HG03342 (cell line): ENCODE measurements at regions not wholly inside any gene's neighbourhood (a gene's known extent, or its start where the extent isn't known, plus 50 kb on each side); places are given as distances from the start of the nearest gene placed in this dataset.
A peak's percentile ranks its signal among the peaks of the same experiment; 100 is the strongest.

Experiments used
- ATAC-seq: cut with Tn5 transposase; IDR thresholded peaks from one replicate; pipeline ENCODE4 v1.9.1; 2021; ENCODE audit warnings: mild to moderate bottlenecking, moderate library complexity; ENCODE audit not compliant: unreplicated experiment

DNA sequence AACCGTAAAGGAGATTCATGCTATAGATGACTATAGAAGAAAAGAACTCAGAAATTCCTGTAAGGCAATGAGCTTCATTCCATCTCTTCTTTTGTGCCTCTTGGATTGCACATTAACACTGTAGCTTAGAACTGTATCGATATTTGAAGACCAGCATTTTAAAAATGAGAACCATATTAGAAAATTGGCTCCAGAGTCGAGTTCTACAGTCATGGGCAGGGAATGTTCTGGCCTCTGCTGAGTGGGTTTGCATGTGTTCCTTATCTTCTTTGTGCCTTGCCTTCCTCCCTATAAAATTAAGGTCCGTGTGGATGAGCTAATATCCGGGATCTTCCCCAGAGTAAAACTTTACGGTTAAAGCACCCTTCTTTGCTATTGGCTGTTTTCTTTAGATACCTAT is 77.4 kb upstream of the PLCL2 start:
- ATAC-seq = no peak

DNA sequence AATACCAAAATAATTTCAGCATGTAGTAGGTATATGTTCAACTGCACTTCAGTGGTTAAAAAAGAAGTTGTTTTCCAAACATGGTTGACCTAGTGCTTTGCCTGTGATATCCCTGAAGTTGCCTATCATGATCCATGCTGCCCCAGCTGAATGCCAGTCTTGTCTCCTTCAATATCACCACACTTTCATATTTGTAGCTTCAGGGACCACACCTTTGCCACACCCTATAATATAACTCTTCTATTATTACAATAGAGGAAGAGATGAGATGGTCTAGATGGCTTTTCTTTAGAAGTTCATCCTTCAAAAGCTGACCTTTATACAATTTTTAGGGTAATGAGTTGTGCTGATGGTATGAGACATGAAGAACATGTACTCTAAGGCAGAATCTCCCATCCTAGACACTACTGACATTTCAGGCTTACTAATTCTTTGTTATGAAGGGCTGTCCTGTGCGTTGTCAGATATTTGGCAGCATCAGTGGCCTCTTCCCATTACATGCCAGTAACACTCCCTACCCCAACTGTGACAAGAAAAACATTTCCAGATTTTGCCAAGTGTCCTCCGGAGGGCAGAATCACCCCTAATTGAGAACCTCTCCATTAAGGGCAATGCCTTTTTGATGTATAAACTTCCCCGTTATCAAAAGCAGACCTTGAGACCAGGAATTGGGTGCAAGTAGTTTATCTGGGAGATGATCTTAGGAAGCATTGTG is 76.2 kb upstream of the PLCL2 start:
- ATAC-seq = no peak

DNA sequence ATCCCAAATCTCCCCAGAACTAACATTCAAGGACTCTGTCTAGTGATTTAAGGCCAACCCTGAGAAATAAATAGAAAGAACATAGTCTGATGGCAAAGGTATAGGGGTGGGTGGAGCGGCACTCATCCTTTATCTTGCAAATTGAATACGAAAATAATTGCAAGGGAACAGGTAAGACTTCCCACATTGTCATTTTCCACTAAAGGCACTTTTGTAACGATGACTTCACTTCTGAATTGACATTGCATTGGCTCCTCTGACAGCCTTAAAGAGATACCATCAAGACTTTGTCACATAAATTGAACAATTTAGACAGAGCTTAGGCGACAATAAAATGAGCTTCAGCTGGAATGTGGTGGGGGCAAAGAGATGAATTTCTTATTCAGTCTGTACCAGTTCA is 75.3 kb upstream of the PLCL2 start:
- ATAC-seq = no peak

DNA sequence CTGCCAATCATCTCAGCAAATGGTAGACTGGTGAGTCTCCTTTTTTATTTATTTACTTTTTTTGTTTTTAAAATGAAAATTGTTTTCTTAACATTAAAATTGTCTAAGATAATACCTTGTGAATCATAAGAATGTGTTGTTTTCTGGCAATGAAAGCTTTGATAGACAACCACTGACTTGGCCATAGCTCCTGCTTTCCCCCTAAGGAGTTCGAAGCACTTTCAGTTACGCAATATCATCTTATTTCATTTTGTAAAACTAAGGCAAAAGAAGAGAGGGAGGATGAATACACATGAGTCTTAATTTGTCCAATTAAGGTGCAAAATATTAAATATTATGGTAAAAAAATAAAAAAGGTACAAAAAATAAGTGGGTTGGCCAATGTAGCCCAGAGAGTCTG is 74.8 kb upstream of the PLCL2 start:
- no peak for ATAC-seq

DNA sequence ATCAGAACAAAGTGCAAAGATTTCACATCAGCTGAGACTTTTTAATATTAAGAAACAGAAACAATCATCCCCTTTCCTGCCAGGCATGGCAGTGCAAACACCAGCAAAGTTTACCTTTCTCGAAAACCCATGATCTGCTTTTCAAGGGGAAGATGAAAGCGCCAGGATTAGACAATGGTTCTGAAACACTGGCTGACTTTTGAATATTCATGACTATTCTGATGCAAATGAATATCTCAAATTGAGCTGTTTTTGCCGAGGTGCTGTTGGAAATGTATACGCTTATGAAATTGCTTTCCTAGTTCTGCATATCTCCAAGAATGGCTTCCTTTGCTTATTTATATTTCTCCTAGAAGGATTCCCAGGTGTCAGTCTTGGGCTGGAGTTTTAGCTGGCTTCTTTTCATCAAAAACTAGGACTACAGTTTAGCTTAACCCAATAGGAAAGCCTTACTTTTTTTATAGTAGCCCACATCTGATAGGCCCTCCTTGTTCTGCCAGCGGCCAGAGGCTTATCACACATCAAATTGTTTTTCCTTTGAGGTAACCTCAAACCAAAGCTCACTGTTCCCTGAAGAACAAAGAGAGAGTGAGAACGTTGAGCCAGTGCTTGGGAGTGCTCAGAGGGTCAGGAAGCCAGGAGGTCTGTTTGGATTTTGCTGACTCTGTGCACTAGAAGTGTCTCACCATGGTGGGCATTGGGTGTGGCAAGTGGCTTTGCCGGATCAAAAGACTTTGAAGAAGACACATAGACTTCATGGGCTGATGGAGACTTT is 74.0 kb upstream of the PLCL2 start:
- ATAC-seq = no peak

DNA sequence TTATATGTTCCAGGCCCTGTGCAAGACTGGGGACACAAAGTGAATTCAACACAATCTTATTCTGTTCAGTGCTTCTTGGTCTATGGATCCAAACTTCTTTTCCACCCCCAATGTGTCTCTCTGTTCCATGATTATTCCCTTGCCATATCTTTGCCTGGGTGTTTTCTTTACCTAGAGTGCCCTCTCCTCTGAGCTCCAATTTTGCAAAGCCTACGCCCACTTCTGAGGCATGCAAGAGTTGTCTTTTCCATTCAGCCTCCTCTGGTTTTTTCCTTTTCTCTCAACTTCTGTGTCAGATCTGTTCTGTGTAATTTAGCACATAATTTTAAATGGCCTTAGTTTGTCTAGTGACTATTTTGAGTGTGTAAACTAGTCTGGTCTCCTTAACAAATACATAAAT is 72.8 kb upstream of the PLCL2 start:
- ATAC-seq = no peak

DNA sequence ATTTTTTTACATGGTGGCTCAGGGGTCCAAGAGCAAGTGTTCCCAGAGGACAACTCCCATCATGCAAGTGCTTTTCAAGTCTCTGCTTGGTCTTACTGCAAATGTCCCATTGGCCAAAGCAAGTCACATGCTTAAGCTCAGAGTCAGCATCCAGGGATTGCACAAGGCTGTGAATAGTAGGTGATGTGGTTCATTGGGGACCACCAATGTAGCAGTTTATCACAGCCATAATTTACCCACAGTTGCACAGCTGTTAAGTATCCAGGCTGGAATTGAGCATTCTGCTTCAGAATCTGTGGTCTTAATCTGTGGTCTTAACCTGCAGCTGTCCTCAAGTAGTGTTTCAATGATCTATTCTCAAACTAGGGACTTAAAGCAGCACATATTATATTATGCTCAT is 71.4 kb upstream of the PLCL2 start:
- ATAC-seq = no peak

DNA sequence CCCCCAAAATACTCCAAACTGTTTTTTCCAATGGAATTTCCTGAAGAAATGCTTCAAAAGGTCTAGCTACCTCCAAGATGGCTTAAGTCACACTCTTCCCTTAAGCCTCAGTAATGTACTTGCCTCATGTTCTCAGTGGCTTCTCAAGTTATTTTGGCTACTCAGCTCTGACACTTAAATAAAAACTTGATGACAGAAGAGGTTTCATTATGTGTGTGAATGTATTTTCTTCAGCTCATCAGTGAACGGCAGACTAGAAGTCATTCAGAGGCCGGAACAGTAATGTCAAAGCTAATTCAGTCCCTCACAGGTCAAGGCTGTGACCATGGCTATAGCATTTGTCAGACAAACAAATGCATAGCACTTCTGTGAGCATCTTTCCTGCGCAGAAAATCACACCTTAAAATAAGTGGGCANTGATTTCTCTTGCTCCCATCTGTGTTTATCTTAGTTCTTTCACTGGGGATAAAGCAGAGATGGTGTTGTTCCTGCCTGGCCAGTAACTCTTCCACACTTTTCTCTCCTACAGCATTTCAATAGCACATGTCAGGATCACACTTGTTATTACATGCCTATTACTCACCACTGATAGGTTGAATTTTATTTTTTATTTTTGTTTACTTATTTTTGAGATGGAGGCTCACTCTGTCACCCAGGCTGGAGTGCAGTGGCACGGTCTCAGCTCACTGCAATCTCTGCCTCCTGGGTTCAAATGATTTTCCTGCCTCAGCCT is 68.5 kb upstream of the PLCL2 start:
- ATAC-seq = peak; percentile 82

DNA sequence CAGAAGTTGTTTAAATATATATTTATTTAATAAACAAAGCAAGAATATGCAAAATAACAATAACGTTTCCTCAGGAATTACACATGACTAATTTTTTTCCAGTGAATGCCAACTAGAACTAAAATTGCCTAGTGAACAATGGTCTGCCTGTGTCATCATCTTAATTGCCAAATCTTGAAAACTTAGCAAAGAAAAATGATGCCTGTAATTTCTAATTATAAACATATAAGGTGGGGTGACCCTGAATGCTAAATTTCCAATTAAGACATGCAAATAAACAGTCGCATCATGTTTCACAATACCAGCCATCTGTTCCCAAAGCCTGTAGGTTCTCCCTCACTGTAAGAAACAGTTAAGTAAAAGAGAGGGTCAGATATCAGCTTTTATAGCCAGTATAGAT is 67.6 kb upstream of the PLCL2 start:
- ATAC-seq = no peak

DNA sequence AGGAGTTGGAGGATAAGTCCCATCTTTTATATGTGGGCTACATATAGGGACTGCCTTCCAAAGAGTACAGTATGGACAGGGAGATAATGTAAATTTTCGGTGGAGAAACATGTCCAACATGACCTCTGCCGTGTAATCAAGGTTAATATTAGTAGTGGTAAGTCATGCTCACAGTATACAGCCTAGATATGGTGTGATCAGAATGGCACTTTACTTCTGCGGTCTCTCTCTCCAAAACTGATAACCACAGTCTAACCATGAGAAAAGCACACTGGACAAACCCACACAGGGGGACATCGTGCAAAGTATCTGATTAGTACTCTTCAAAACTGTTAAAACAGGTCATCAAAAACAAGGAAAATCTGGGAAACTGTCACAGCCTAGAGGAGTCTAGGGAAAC is 66.6 kb upstream of the PLCL2 start:
- ATAC-seq = no peak

DNA sequence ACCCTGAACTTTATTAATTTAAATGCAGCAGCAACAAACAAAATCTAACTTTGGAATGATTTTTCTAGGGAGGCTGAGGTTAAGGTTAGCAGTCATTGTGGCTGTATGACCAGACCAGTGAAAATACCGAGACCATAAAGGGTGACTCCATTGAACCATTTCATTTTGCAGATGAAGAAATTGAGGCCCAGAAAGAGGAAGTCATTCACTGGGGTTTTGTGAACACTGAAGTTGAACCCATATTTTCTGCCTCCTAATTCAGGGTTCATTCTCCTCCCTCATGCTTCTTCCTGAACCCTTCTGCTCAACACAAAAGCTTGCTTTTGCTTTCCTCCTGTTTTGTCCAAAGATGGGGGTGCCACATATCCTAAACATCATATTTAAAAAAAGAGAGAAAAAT is 65.8 kb upstream of the PLCL2 start:
- ATAC-seq = no peak

DNA sequence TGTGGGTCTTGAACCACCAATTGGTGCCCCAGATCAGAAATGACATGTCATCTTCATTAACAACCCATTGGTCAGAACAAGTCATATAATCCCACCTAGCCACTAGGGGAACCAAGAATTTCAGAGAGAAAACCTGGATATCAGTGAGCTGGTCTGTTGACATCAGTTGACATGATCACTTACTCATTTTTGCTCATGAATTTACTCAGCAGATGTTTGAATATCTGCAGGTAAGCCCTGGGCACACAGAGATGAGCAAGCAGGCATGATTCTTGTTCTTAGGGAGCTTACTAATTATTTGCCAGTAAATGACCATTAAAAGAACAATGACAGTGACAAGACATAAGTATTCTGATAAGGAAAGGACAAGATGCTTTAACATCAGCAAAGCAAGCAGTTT is 64.3 kb upstream of the PLCL2 start:
- ATAC-seq = no peak

DNA sequence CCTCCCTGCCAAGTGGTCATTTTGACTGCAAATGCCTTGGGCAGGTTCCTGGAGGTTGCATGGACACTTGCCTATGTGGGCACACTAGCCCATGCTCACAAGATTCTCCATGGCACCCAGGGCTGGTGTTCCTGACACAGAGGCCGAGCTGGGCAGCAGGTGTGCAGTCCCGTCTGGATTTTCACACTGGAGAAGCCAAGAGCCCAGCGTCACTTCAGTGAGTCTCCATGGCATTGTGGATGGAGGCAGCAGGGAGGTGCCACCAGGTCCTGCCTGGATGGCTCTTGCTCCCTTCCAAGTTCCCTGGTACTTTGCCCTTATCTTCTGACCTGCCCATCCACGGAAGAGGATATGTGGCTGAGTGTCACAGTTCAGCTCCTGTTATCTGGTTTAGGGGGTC is 63.7 kb upstream of the PLCL2 start:
- ATAC-seq = no peak

DNA sequence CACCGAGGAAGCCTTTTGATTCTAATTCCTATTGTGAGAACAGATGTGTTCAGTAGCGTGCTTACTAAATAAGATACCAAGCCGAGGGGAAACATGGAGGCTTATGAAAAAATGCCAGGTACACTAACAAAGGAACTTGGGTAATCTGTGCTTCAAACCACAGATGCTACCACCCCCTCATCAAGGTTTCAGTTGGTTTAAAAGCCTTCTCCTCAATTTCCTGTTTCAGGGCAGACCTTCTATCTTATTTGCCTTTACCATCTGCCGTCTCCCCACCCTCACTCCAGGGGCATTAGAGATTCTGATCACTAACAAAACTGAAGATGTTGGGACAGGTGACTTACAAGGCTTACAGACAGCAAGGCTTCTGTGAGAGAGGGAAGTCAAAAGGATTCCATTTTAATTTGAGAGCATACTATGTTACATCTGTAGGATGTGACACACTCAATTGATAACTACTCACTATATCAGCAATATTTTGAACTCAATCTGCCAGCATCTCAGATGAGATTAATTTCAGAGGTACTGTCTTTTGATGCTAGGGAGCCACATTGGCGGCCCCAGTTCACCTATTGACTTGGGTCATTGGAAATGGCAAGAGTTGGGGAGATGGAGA is 60.6 kb upstream of the PLCL2 start:
- peak; percentile 65 for ATAC-seq

DNA sequence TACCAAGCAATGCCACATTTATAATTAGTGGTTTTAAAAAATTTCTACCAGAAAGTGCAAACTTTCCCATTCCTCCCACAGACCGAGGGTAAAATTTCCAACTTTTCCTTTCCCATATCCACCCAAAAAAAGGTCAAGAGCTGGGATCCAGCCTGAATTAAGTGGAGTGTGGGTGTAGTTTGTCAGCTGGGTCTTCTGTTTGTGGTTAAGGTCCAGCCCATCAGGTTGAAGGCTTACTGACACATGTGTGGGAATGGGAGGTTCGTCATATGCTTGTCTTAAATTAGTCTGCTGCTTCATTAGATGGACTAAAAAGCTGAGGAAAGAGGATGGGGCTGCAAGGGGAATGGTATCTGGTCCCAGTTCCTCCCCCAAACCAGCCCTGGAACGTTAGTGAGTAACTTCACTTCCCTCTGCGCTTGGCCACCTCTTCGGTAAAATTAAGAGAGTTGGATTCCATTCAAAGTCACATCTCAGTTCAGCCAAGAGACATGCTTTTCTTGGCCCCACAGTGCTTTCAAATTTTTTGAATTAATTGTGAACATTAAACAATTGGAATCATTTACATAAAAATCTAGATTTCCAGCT is 59.0 kb upstream of the PLCL2 start:
- no peak for ATAC-seq

DNA sequence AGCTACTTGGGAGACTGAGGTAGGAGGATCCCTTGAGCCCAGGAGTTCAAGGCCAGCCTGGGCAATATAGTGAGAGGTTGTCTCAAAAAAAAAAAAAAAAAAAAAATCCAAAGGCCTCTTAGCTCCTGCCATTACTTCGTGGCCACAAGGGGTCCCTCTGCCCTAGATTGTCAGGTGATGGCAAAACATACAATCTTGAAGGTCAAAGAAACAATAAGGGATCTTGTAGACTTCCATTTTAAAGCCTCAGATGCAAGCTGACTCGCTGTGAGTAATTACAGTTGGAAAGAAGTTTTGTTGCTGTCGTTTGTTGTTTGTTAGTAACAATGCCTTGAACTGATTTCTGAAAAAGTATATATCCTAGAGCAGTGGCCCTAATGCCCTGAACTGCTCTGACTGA is 55.9 kb upstream of the PLCL2 start:
- ATAC-seq = peak; percentile 46

DNA sequence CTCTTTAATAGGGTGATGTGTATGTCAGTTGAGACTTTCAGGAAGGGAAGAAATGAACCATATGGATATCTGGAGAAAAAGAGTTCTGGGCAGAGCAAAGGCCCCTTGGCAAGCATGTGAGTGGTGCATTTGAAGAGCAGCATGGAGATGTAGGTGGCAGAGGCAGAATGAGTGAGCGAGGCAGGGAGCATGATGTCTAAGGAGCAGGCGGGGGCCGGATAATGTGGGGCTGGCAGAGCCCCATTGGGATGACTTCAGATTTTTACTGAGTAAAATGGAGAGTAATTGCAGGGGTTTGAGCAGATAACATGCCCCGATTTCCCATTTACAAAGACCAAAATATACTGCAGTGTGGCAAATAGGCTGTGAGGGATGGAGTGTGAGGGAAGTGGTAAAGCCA is 52.9 kb upstream of the PLCL2 start:
- ATAC-seq = no peak

DNA sequence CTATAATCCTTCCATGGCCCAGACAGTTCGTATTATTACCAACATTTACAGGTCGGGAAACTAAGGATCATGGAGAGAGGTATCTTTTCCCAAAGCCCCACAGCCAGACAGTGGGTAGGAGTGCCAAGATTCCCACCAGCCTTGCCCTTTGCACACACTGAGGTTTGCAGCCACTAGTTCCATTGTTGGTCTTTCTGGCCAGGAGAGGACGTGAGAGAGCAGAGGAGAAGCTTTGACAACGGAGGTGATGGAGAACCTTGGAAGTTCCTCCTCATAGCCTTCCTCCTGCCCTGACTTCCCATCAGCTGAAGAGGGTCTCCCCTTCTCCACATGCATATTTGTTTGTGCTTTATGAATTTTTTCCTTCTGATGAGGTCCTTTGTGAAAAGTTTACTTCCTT is 50.5 kb upstream of the PLCL2 start:
- ATAC-seq = no peak

DNA sequence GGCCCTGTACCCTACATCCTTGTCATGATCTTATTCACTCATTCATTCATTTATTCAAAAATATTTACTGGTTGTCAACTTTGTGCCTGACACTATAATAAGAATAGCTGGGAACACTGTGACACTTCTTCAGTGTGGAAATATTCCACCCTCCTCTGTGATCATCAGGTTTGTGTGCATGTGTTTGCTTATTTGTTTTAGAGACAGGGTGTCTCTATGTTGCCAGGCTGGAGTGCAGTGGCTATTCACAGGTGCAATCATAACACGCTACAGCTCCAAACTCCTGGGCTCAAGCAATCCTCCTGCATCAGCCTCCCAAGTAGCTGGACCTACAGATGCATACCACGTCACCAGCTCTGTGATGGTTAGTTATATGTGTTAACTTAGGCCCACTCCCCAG is 50.0 kb upstream of the PLCL2 start:
- ATAC-seq = no peak
